Mucosa of descending colon (tissue), 3 donors: ENCODE measurements at regions not wholly inside any gene's neighbourhood (a gene's known extent, or its start where the extent isn't known, plus 50 kb on each side); places are given as distances from the start of the nearest gene placed in this dataset.
"Not testable (repeated sequence)": the region's sequence is repeated elsewhere in the genome, so short reads cannot be mapped to it uniquely, and the experiment has no call there.

Experiments used
- ATAC-seq: fragments of 200-7000 bp; cut with Tn5 transposase; one replicate; pipeline ENCODE4 v1.9.1; 2020; ENCODE audit warnings: mild to moderate bottlenecking, moderate library complexity
- DNase-seq, 3 donors: peaks; one replicate each; pipeline ENCODE4 v3.0.0-alpha.2; 2020
- H3K36me3 ChIP-seq: fragments of 200-600 bp; one replicate; pipeline ENCODE4 v1.8.0; 2021; ENCODE audit warnings: low read depth, mild to moderate bottlenecking
- H3K4me1 ChIP-seq: fragments of 200-600 bp; one replicate; pipeline ENCODE4 v1.8.0; 2021; ENCODE audit warnings: low read depth, mild to moderate bottlenecking
- H3K4me3 ChIP-seq: fragments of 200-600 bp; one replicate; pipeline ENCODE4 v1.8.0; 2021; ENCODE audit warnings: mild to moderate bottlenecking
- H3K9me3 ChIP-seq: fragments of 200-600 bp; one replicate; pipeline ENCODE4 v1.8.0; 2021; ENCODE audit warnings: mild to moderate bottlenecking
- intact Hi-C, 2 donors: fragments of 100-400 bp; cut with DNase I in 1 of 2; cut with micrococcal nuclease in 1 of 2; formaldehyde crosslinking; loops; one replicate each; pipeline versions ENCODE4 v1.11.0 to v1.11.1; 2022; cut with DNase I, micrococcal nuclease
- TF ChIP-seq, protein P1 (sequence below): fragments of 200-600 bp; IDR thresholded peaks from one replicate; pipeline ENCODE4 v1.8.0; 2022; ENCODE audit warnings: antibody characterized with exemption, mild to moderate bottlenecking
- donor health status: DM: no; HTN: no; CAD: no; lungs with moderate emphysema.
- donor health status: DM: no; HTN: no; CAD: no.
- donor health status: DM: no; HTN: yes; CAD: no.

GRCh38 chr6:11378639-11379038, 146.2 kb upstream of the NEDD9 start:
- no peaks in the 10 kb centered on the region for H3K36me3 ChIP-seq
- TF ChIP-seq, protein P1, sequence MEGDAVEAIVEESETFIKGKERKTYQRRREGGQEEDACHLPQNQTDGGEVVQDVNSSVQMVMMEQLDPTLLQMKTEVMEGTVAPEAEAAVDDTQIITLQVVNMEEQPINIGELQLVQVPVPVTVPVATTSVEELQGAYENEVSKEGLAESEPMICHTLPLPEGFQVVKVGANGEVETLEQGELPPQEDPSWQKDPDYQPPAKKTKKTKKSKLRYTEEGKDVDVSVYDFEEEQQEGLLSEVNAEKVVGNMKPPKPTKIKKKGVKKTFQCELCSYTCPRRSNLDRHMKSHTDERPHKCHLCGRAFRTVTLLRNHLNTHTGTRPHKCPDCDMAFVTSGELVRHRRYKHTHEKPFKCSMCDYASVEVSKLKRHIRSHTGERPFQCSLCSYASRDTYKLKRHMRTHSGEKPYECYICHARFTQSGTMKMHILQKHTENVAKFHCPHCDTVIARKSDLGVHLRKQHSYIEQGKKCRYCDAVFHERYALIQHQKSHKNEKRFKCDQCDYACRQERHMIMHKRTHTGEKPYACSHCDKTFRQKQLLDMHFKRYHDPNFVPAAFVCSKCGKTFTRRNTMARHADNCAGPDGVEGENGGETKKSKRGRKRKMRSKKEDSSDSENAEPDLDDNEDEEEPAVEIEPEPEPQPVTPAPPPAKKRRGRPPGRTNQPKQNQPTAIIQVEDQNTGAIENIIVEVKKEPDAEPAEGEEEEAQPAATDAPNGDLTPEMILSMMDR = no peak
- intact Hi-C loops = no loop called here
- H3K4me1 ChIP-seq = no peaks in the 10 kb centered on the region
- no peak overlapping the region for H3K4me3 ChIP-seq
- no peaks in the 10 kb centered on the region for H3K9me3 ChIP-seq
- DNase-seq = no peak
- ATAC-seq = no peak

- Histone ChIP-seq H3K4me3 (no peak overlapping the region), H3K4me1 (no peaks in the 10 kb centered on the region), H3K36me3 (no peaks in the 10 kb centered on the region), H3K9me3 (no peaks in the 10 kb centered on the region)
- TF ChIP-seq, protein P1 = no peak
- no peak for DNase-seq
- intact Hi-C loops = no loop called here
- ATAC-seq = peak; percentile 82
Observed at GRCh38 chr6:11374036-11375010, 141.9 kb upstream of the NEDD9 start.

- TF ChIP-seq, protein P1 = no peak
- Histone ChIP-seq H3K9me3 (no peaks in the 10 kb centered on the region), H3K4me1 (no peaks in the 10 kb centered on the region), H3K36me3 (no peaks in the 10 kb centered on the region), H3K4me3 (no peak overlapping the region)
- ATAC-seq (no peak), DNase-seq (no peak)
- intact Hi-C loops = no loop called here
Observed at GRCh38 chr6:11373208-11373607, 140.7 kb upstream of the NEDD9 start.

DNA sequence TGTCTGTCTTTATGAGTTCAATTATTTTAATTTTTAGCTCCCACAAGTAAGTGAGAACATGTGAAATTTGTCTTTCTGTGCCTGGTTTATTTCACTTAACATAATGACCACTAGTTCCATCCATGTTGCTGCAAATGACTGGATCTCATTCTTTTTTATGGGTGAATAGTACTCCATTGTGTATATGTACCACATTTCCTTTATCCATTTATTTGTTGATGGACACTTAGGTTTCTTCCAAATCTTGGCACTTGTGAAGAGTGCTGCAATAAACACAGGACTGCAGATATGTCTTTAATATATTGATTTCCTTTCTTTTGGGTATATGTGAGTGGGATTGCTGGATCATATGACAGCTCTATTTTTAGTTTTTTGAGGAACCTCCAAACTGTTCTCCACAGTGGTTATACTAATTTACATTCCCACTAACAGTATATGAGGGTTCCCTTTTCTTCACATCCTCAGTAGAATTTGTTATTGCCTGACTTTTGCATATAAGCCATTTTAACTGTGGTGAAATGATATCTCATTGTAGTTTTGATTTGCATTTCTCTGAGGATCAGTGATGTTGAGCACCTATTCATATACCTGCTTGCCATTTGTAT, 139.8 kb upstream of the NEDD9 start:
- DNase-seq, H3K36me3 ChIP-seq, intact Hi-C loops, ATAC-seq, H3K4me1 ChIP-seq, H3K4me3 ChIP-seq, H3K9me3 ChIP-seq: not testable (repeated sequence)

GRCh38 chr6:11370191-11371018, 137.9 kb upstream of the NEDD9 start:
- DNase-seq = no peak
- H3K4me1 ChIP-seq = peaks cover 8% of the 10 kb centered on the region

More at GRCh38 chr6:11370191-11371018, 137.9 kb upstream of the NEDD9 start:
- ATAC-seq = no peak
- no peak overlapping the region for H3K4me3 ChIP-seq
- TF ChIP-seq, protein P1 = no peak
- H3K36me3 ChIP-seq = no peaks in the 10 kb centered on the region
- H3K9me3 ChIP-seq = no peaks in the 10 kb centered on the region
- intact Hi-C loops = no loop called here
